Lower leg skin (tissue), 4 donors: ENCODE measurements at regions not wholly inside any gene's neighbourhood (a gene's known extent, or its start where the extent isn't known, plus 50 kb on each side); places are given as distances from the start of the nearest gene placed in this dataset.

Experiments used
- DNase-seq, 2 donors: peaks; one replicate each; pipeline ENCODE4 v3.0.0-alpha.2; 2019; ENCODE audit warnings: low spot score in 2 of 2
- H3K4me3 ChIP-seq: fragments of 200-600 bp; sonication (generic); 2 replicates; pipeline ENCODE4 v1.5.1; 2017; ENCODE audit warnings: mild to moderate bottlenecking, low read depth; ENCODE audit not compliant: poor library complexity, severe bottlenecking
- POLR2A ChIP-seq, 2 donors: fragments of 450-650 bp; IDR thresholded peaks; one replicate each; pipeline ENCODE4 v1.6.1; 2016 to 2017; ENCODE audit warnings: antibody characterized with exemption in 2 of 2, mild to moderate bottlenecking in 1 of 2, moderate library complexity in 1 of 2
- WGBS, 2 donors: methylation state at CpG; one replicate each; pipeline ENCODE4 v1.1.5; 2018; 5-methylcytosine and 5-hydroxymethylcytosine counted together
- intact Hi-C: fragments of 100-400 bp; cut with DNase I; formaldehyde crosslinking; loops from one replicate; pipeline ENCODE4 v1.15.0; 2023; ENCODE audit warnings: low total_unique reads
- TF ChIP-seq, protein P1 (sequence below), 3 donors: fragments of 450-650 bp; IDR thresholded peaks; one replicate each; pipeline ENCODE4 v1.5.1; 2016; ENCODE audit warnings: antibody characterized with exemption in 3 of 3, mild to moderate bottlenecking in 3 of 3, moderate library complexity in 2 of 3

DNA sequence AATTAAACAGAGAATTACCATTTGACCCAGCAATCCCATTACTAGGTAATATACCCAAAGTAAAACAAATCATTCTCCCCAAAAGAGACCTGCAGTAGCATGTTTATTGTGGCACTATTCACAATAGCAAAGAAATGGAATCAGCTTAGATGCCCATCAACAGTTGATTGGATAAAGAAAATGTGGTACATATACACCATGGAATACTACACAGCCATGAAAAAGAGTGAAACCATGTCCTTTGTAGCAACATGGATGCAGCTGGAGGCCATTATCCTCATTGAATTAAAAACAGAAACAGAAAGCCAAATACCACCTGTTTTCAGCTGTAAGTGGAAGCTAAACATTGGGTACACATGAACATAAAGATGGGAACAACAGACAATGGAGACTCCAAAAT, 1141.8 kb upstream of the AUTS2 start:
- TF ChIP-seq POLR2A (IDR thresholded peaks at IDR 0.05) = no peak
- TF ChIP-seq, protein P1, sequence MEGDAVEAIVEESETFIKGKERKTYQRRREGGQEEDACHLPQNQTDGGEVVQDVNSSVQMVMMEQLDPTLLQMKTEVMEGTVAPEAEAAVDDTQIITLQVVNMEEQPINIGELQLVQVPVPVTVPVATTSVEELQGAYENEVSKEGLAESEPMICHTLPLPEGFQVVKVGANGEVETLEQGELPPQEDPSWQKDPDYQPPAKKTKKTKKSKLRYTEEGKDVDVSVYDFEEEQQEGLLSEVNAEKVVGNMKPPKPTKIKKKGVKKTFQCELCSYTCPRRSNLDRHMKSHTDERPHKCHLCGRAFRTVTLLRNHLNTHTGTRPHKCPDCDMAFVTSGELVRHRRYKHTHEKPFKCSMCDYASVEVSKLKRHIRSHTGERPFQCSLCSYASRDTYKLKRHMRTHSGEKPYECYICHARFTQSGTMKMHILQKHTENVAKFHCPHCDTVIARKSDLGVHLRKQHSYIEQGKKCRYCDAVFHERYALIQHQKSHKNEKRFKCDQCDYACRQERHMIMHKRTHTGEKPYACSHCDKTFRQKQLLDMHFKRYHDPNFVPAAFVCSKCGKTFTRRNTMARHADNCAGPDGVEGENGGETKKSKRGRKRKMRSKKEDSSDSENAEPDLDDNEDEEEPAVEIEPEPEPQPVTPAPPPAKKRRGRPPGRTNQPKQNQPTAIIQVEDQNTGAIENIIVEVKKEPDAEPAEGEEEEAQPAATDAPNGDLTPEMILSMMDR (IDR thresholded peaks at IDR 0.05) = no peak
- H3K4me3 ChIP-seq = no peak overlapping the region
- no peak for DNase-seq
- intact Hi-C loops = no loop called here

DNA sequence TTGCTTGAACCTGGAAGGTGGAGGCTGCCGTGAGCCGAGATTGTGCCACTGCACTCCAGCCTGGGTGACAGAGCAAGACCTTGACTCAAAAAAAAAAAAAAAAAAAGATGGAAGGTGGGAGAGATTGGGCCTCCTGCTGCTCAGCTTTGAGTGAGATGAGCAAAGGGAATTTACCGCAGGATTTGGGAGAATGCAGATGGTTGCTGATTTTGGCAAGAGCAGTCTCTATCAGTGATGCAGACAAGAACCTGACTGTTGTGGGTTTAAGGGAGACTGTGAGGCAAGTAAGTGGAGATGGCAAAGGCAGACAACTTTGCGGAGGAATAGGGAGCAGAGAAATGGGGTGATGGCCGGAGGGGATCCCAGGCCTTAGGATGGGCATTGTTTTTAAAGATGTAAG, 1140.8 kb upstream of the AUTS2 start:
- DNase-seq = no peak
- intact Hi-C loops = no loop called here
- TF ChIP-seq POLR2A (IDR thresholded peaks at IDR 0.05) = no peak
- TF ChIP-seq, protein P1 (IDR thresholded peaks at IDR 0.05) = no peak
- H3K4me3 ChIP-seq = no peak overlapping the region
- 91 to 92% methylated on average over 5 of the region's 5 CpGs for WGBS, 2 donors

DNA sequence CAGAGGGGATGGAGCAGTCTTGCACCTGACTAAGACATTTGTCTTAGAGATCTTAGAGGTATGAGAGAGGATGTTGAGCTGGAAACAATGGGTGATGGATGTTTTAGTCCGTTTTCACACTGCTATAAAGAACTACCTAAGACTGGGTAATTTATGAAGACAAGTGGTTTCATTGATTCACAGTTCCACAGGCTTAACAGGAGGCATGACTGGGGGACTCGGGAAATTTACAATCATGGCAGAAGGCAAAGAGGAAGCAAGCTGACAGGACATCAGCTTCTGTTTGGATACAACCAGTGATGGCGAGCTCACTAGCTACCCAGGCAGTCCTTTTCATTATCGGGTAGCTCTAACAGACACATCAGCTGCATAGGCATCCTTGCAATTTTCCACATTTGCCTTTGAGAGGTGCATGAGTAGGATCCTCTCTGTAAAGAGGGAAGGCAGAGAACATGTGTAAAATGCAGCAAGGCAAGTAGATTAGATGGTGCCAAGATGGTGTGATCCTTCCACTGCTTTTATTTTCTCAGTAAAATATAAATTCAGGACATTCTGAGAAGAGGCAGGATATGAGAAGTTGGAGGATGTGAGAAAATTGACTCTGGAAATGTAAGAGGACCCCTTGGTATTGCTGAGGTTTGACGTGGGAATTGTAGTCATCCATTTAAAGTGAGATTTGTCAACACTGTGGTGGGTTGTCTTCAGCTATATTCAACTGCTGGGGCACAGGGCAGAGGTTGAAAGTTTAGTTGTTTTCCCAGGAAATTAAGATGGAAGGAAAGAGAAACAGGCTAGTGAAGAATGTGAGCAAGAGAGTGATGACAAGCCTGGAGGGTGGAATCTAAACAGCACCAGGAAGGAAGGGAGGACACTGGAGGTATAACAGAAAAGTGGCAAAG, 1140.0 kb upstream of the AUTS2 start:
- DNase-seq = no peak
- no peak overlapping the region for H3K4me3 ChIP-seq
- TF ChIP-seq, protein P1 (IDR thresholded peaks at IDR 0.05) = no peak
- no peak for TF ChIP-seq POLR2A (IDR thresholded peaks at IDR 0.05)
- intact Hi-C loops = no loop called here
- WGBS, 2 donors = 55 to 71% methylated on average over 5 of the region's 5 CpGs

DNA sequence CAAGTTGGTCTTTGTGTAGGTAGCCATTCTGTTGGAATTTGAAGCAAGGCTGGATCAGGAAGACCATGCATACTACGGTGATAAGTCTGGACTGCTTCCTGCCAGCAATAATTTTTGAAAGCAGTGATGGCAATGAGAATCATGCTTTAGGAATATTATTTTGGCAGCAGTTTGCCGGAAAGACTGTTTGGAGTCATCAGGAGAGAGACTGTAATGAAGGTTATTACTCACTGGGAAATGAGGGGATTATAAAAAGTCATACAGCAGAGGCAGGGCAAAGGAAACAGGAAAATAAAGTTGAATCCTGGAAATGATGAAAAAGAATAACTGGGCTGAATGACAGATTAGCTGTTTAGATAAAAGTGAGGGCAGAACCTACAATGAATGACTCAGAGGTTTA, 1136.8 kb upstream of the AUTS2 start:
- 6 to 11% methylated on average over 2 of the region's 2 CpGs for WGBS, 2 donors
- H3K4me3 ChIP-seq = no peak overlapping the region
- TF ChIP-seq, protein P1 (IDR thresholded peaks at IDR 0.05) = no peak
- TF ChIP-seq POLR2A (IDR thresholded peaks at IDR 0.05) = no peak
- intact Hi-C loops = no loop called here
- no peak for DNase-seq

DNA sequence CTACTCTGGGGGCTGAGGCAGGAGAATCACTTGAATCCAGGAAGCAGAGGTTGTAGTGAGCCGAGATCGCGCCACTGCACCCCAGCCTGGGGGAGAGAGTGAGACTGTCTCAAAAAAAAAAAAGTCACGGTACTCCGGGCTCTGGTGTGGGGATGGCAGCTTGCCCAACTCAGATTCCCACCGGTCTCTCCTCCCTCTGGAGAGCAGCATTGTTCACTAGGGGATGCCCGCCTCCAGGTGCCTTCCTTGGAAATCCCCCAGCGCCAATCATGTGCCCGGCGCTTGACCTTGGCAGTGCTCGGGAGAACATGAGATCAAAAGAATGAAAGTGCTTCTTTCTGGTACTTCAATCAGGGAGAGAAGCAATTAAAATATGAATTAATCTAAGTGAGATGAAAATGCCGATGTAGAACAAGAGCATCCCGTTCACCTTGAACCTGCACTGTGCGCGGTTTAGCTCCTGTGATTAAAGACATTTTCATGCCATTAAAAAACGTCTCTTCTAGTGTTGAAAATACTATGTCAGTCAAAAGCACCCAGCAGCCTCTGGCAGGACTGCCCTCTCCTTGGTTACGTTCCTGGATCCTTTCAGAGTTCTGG, 1127.3 kb upstream of the AUTS2 start:
- no peak for DNase-seq
- TF ChIP-seq, protein P1 (IDR thresholded peaks at IDR 0.05) = no peak
- TF ChIP-seq POLR2A (IDR thresholded peaks at IDR 0.05) = no peak
- intact Hi-C loops = no loop called here
- H3K4me3 ChIP-seq = no peak overlapping the region
- 32 to 37% methylated on average over 17 of the region's 17 CpGs for WGBS, 2 donors
